HL-60 (cell line): ENCODE measurements at regions not wholly inside any gene's neighbourhood (a gene's known extent, or its start where the extent isn't known, plus 50 kb on each side); places are given as distances from the start of the nearest gene placed in this dataset.

Source experiments
- DNase-seq, 2 experiments: peaks; one replicate each; pipeline ENCODE4 v3.0.0-alpha.2; 2010 to 2020; ENCODE audit warnings: low read depth in 1 of 2, low spot score in 1 of 2
- H3K27ac ChIP-seq: fragments of 250-450 bp; sonication (Bioruptor Pico); replicated peaks from 2 replicates; pipeline ENCODE4 v1.5.1; 2020; ENCODE audit warnings: mild to moderate bottlenecking, moderate library complexity
- H3K27me3 ChIP-seq: fragments of 250-450 bp; sonication (Bioruptor Pico); 2 replicates; pipeline ENCODE4 v1.5.1; 2021; ENCODE audit warnings: mild to moderate bottlenecking, moderate library complexity; ENCODE audit not compliant: insufficient read depth, poor library complexity, severe bottlenecking
- H3K4me3 ChIP-seq: replicated peaks from 2 replicates; pipeline ENCODE4 v1.5.1; 2011; ENCODE audit warnings: mild to moderate bottlenecking, control low read depth, low read length; ENCODE audit not compliant: insufficient read depth
- CTCF ChIP-seq: IDR thresholded peaks from one replicate; pipeline ENCODE4 v1.5.1; 2011; ENCODE audit warnings: low read length, control low read depth, inconsistent platforms; ENCODE audit not compliant: insufficient read depth
- GABPA ChIP-seq: IDR thresholded peaks from 2 replicates; pipeline ENCODE4 v1.6.1; 2012; ENCODE audit warnings: low read depth
- POLR2AphosphoS5 ChIP-seq: IDR thresholded peaks from 2 replicates; pipeline ENCODE4 v1.6.1; 2012; ENCODE audit warnings: low read depth
- REST ChIP-seq: IDR thresholded peaks from 2 replicates; pipeline ENCODE4 v1.6.1; 2012; ENCODE audit warnings: low read depth; ENCODE audit not compliant: insufficient replicate concordance
- SPI1 ChIP-seq: IDR thresholded peaks from 2 replicates; pipeline ENCODE4 v1.6.1; 2012; ENCODE audit warnings: low read depth, mild to moderate bottlenecking, borderline replicate concordance

GRCh38 chr15:66963084-66963483 is 102.3 kb upstream of the SMAD3 start:
- no peaks in the 10 kb centered on the region for H3K27me3 ChIP-seq
- H3K4me3 ChIP-seq: no peak overlapping the region
- no peak for DNase-seq
- no peak overlapping the region for H3K27ac ChIP-seq
- TF ChIP-seq CTCF (no peak), POLR2AphosphoS5 (no peak), GABPA (no peak), REST (no peak), SPI1 (no peak)

GRCh38 chr15:66963710-66964109 is 101.7 kb upstream of the SMAD3 start:
- no peak for DNase-seq
- Histone ChIP-seq H3K27me3 (no peaks in the 10 kb centered on the region), H3K27ac (no peak overlapping the region), H3K4me3 (no peak overlapping the region)
- TF ChIP-seq GABPA: no peak
- no peak for TF ChIP-seq SPI1
- no peak for TF ChIP-seq POLR2AphosphoS5
- no peak for TF ChIP-seq REST
- no peak for TF ChIP-seq CTCF

- DNase-seq: no peak
- Histone ChIP-seq H3K27me3 (no peaks in the 10 kb centered on the region), H3K27ac (no peak overlapping the region), H3K4me3 (no peak overlapping the region)
- TF ChIP-seq POLR2AphosphoS5: no peak
- TF ChIP-seq CTCF: no peak
- TF ChIP-seq SPI1: no peak
These were observed 101.2 kb upstream of the SMAD3 start for GRCh38 chr15:66964111-66964738.

GRCh38 chr15:66964791-66965190 is 100.6 kb upstream of the SMAD3 start:
- no peak for TF ChIP-seq GABPA
- no peak for TF ChIP-seq POLR2AphosphoS5
- no peak for TF ChIP-seq CTCF
- TF ChIP-seq SPI1: no peak
- no peak for TF ChIP-seq REST
- no peak for DNase-seq
- H3K27ac ChIP-seq: no peak overlapping the region
- no peaks in the 10 kb centered on the region for H3K27me3 ChIP-seq
- no peak overlapping the region for H3K4me3 ChIP-seq
